Stimulated activated CD4-positive, alpha-beta T cell treated with anti-CD3 and anti-CD28 coated beads, TNF-alpha, amount 100 ng/mL, for 1 hour (primary cell): ENCODE measurements at regions not wholly inside any gene's neighbourhood (a gene's known extent, or its start where the extent isn't known, plus 50 kb on each side); places are given as distances from the start of the nearest gene placed in this dataset.

Experiments
- DNase-seq, 3 donors: peaks; one replicate each; pipeline ENCODE4 v3.0.0-alpha.2; 2020; ENCODE audit warnings: low read depth in 3 of 3, low spot score in 1 of 3

GRCh38 chr2:88832311-88832991, 141.0 kb downstream of the RPIA start:
- DNase-seq: no peak

DNA sequence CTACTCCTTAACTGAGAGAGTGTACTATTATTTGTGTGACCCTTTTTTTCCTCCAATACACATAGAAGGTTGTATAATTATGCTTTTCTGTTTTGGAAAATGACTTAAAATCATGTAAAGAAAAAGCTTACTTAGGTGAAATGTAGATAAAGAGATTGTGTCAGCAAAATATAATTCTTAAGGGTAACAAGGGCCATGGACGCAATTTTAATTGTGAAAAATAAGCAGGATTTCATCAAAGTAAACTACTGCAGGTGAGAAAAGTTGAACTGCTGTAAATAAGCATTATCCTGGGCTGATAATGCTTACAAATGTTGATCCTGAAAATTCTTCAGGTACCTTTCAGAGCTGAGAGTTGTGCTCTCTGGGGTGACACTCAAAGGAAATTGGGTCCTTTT, 141.5 kb downstream of the RPIA start:
- no peak for DNase-seq

GRCh38 chr2:88834376-88834775, 142.9 kb downstream of the RPIA start:
- no peak for DNase-seq

DNA sequence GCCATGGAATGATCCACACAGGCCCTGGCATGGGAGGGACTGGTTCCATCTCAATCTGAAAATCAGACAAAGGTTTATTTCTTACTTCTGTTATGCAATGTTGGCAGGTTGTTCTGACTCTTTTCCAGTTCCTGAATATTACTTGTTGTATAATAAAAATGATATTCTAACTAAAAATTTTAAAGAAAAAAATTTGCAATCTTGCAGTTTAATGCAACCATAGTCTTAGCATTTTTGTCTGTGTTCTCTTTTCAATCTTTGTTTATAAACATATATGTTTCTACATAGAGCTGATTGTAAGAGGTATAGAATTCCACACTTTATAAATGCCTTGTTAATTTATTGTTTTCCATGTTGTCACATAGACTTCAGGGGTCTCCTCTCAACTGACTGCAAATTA, 143.4 kb downstream of the RPIA start:
- no peak for DNase-seq

DNA sequence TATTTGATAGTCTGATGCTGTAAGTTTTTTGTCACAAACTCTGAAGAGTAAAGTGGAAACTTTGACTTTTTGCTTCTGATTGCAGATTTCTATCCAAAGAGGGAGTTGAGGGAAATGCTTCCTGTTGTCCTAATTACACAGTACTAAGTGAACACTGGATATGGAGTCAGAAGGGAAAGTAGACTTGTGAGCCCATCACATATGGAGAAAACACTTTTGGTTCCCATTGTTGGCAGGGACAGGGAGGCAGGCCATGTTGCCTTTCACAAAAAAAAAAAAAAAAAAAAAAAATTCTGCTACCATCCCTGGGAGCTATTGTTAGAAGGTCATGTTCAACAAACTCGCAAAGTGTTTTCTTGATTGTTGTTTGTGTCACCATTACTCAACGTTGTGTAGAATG, 144.3 kb downstream of the RPIA start:
- no peak for DNase-seq

- DNase-seq: no peak
Observed at GRCh38 chr2:88836351-88836750, 144.9 kb downstream of the RPIA start.

DNA sequence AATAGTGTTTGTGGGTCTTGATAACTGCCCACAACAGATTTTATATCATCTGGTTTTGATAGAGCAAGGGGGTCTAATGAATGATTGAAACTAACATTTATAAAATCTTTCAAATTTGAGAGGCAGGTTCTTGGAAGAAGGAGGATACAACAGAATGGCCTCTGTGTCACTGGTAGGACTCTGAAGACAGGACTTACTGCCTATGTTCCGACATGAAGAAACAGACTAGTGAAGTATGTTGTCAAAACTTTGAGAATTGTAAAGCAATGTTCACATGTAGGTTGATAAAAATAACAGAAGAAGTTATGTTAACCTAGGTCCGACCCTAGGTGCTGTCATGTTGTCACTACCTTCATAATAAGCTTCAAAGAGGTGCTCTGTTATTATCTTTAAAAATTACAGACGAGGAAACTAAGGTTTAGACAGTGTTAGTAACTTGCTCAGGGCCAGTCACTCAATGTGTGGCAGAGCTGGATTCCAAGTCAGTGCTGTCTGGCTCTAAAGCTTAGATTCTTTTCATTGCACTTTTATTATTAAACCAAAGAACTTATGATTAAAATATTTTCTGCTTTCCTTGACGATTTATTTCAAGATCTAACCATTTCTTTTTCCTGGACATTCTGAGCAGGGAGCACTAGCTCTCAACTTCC, 146.2 kb downstream of the RPIA start:
- no peak for DNase-seq

- DNase-seq: no peak
Observed at GRCh38 chr2:88838165-88838635, 146.7 kb downstream of the RPIA start.

DNA sequence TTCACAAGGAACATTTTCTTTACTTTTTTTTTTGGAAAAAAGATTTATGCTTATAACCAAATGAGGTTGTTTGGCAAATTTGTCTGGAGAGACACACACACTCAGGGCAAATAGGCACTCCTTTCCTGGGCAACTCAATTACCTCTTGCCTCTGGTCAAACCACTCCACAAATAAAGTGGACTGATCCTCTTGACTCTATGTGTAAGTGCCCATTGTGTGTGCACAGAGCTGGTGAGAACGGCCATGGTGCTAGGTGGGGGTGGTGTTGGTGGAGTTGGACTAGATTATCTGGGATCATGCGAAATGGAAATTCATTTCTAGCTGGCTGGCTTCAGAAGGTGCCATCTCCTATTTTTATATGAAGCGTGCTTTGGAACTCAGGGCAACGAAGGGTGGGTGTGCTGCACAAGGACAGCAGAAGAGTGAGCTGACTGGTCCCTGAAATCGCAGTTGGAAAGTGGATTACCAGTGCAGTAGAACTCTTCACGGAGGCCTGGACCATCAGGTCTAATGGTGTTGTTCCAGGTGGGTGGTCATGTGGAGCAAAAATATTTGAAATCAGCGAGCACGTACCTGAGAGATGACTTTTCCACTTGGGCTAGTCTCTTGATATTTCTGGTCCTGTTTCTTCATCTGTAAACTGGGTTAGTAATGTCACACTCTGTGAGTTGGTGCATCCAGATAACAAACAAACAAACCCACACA, 149.9 kb downstream of the RPIA start:
- DNase-seq: no peak

DNA sequence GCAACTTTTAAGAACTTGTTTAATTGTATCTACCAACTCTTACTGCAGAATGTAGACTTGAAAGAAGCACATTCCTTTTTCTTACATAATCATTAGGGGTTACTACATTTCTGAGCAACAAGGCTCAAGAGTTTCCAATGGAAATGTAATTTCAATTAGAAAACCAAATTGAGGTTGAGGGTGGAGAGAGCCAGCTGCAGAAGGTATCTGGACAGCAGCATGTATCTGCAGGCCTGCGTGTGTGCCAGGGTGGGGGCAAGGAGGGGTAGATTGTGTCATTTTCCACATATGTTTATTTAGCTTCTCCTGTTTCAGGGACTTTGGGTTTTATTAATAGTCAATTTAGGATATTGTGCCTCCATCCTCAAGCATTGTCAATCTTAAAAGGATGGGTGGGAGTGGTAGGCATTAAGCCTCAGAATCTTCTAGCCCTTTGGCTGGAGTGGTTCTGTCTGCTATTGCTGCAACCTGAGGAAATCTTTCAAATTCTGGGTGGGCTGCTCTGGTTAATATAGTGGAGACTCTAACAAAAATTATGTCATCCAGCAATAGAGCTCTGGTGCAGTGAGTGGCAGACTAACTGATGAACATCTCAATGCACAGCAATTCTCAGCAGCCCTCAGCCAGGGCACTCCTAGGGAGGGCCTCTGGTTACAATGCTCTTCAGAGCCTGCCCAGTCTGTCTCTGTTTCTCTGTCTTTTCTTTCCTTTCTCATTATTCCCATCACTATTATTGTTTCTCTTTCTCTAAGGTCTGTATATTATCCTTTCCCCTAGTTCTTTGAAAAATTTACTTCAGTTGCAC, 151.4 kb downstream of the RPIA start:
- DNase-seq: no peak

- no peak for DNase-seq
Observed at GRCh38 chr2:88843651-88844050, 152.2 kb downstream of the RPIA start.

DNA sequence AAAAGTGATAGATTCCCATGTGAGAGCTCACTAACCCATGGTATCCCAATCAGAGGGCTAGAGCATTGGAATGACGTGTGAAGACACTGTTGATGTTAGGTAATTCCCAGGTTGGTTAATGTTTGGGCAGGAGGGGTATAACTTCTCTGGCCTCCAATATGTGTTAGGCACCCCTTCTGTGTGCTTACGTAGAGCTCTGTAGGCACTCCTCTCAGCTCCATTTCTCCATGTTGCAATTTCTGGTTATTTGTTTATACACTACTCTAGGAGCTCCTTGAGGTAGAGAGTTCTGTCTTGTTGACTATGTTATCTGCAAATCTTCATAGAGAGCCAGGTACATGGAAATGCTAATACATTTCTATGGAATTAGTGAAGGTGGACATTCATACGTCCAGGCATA, 153.5 kb downstream of the RPIA start:
- no peak for DNase-seq

DNA sequence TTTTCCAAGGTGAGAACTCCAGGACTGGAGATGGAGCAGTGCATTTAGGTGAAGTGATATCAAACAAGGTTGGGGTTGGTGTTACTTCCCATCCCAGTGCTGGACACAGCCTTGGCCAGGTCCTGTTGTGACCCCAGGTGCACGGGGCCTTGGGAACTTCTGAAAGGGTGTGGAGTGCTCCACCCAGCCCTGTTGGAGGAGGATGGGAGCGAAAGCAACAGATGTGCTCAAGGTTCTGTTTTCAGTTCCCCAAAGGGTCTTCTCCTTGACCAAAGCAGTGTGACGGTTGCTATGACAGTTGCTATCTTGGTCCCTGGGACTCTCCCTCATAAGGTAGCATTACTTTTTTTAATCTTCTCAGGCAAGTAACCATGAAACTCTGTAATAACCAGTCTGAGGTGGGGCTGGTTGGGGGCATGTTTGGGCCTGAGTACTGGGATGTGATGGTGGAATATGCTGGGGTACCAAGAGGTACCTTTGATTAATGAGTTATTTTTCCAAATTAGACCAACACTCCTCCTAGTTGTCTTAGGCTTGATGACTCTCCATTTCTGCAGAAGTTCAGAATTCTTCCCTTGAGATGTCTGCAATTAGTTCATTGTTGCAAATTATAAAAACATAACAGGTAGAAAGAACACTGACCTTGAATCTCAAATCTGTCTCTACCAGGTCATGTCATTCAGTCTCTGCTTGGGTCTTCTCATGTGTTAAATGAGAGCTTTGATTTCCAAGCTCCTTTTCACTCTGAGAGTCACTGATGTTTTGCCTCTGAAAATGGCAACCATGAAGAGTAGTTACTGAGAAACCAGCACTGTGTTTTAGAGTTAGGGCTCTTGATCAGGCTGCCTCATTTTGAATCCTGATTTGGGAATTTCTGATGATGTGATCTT, 154.5 kb downstream of the RPIA start:
- no peak for DNase-seq

DNA sequence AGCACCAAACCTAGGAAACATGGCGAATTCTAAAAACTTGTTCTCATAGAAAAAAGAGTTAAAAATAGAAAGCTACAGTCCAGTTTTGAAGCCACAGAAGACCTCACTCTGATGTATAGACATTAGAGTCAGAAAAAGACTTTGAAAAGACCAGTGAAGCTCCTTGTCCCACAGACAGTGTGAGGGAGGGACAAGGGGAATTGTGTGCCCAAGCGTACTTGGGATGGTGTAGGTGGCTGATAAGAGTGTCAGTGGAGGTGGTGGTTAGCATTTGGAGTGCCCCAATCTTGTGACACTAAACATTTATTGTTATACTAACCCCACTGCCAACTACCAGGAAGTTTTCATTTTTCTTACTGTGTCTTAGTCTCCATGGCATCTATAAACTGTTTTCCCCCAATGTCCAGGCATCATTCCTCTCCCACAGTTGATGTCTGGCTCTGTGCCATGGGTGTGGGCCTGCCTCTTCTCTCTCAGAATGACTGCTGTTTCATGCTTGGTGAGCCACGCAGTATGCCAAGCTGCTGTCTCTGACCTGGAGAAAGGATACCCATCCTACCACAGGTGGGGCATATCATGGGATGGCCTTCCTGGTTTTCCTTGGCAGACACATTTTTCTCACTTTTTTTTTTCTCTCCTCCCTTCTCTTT, 161.4 kb downstream of the RPIA start:
- DNase-seq: no peak

- DNase-seq: no peak
Observed at GRCh38 chr2:88853403-88853790, 161.9 kb downstream of the RPIA start.

DNA sequence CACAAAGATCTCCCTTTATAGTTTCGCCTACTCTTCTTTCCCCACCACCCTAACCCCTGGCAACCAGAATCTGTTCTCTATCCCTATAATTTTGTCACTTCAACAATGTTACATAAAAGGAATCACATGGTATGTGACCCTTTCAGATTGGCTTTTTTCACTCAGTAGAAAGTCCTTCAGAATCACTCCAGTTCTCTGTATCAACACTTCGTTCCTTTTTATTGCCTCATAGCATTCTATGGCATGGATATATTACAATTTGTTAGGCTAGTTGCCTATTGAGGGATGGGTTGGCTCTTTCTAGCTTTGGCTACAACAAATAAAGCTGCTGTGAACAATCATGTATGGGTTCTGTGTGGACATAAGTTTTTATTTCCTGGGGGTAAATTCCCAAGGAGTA, 163.1 kb downstream of the RPIA start:
- no peak for DNase-seq

GRCh38 chr2:88855620-88856408, 164.3 kb downstream of the RPIA start:
- no peak for DNase-seq

DNA sequence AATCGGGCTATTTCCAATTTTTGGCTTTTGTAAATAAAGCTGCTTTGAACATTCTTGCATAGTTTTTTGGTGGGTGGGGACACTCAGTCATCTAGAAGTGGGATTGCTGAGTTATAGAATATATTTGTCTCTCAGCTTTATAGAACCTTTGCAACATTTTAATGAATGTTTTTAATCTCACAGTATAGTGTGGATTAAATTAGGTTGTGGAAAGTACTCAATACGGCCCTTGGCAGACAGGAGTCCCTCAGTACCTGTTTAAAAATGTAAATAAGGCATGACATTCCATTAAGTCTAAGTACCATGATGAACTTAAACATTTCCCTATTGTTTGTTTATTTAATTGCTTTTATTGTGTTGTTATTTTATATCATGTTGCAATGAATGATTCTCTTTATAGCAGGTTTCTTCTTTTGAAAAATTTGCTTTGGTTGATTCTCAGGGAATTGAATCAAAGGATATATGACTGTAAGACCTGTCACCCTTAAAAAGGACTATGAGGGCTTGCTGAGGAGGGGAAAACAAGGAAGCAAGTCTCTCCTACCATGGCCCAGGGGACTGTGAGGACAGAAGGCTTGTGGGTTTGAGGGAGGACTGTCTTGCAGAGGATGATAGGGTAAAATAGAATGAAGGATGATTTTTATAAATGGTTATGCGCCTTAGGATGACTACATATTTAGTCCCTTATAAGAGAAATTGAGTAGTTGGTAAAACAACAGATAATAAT, 165.1 kb downstream of the RPIA start:
- DNase-seq: no peak
